Midbrain (tissue), 1 donor: ENCODE measurements at regions not wholly inside any gene's neighbourhood (a gene's known extent, or its start where the extent isn't known, plus 50 kb on each side); places are given as distances from the start of the nearest gene placed in this dataset.
"Not testable (repeated sequence)": the region's sequence is repeated elsewhere in the genome, so short reads cannot be mapped to it uniquely, and the experiment has no call there.

Experiments
- DNase-seq: peaks from one replicate; lab custom pipeline; 2025; lab: John Stamatoyannopoulos, UW

DNA sequence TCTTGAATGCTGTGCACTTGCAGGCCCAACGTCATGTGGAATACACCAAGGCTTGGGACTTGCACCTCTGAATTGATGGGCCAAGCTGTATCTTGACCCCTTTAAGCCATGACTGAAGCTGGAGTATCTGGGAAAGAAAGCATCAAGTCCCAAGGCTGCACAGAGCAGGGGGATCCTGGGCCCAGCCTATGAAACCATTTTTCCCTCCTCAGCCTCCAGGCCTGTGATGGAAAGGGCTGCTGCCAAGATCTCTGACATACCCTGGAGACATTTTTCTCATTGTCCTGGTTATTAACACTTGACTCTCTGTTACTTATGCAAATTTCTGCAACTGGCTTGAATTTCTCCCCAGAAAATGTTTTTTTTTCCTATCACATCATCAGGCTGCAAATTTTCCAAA is 174.0 kb upstream of the SNX2 start:
- no peak for DNase-seq

DNA sequence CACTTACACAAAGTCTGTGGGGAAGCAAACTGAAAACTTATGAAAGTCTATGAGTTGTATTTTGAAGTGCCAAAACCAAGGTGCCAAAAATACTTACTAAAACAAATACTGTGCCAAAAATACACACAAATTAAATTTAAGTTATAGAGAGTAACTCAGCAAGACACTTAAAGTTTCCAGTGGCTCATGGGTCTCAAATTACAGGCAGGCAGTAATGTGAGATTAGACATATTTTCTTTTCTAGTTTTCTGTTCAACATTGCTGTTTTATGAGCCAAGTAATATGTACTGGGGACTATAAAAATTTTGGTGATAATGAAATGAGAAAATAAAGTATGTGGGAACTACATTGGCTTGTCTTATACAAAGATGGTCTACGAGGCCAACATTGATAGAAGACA is 172.2 kb upstream of the SNX2 start:
- no peak for DNase-seq

DNA sequence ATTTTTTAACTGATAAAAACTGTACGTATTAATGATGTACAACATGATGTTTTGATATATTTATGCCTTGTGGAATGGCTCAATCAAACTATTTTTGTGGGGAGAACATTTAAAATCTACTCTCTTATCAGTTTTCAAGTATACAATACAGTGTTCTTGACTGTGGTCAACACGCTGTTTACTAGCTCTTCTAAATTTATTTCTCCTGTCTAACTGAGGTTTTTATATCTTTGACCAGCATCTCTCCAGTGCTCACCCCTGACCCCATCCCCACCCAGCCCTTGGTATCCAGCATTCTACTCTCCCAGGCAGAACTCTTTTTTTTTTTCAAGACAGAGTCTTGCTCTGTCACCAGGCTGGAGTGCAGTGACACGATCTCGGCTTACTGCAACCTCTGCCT is 169.6 kb upstream of the SNX2 start:
- no peak for DNase-seq

DNA sequence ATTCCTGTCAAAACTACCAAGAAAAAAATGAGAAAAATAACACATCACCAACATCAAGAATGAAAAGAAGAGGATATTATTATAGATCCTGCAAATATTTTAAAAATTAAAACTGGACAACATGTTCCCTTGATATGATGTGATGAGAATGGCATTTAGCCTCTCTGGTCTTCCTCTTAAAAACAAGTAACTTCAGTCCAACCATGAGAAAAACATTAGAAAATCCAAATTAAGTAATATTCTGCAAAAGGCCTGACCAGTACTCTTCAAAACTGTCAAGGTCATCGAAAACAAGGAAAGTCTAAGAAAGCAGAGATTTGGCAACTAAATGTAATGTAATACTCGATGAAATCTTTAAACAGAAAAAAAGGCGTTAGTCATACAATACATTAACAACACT is 167.1 kb upstream of the SNX2 start:
- DNase-seq, result no peak

DNA sequence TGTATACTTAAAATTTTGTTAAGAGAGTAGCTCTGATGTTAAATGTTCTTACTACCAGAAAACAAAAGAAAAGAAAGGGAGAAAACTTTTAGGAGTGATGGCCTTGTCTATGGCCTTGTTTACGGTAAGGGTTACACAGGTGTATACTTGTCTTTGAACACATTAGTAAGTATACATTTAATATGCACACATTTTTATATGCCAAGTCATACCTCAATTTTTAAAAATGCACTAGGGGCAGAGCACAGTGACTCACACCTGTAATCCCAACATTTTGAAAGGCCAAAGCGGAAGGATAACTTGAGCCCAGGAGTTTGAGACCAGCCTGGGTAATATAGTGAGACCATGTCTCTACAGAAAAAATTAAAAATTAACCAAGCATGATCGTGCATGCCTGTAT is 166.7 kb upstream of the SNX2 start:
- no peak for DNase-seq

DNA sequence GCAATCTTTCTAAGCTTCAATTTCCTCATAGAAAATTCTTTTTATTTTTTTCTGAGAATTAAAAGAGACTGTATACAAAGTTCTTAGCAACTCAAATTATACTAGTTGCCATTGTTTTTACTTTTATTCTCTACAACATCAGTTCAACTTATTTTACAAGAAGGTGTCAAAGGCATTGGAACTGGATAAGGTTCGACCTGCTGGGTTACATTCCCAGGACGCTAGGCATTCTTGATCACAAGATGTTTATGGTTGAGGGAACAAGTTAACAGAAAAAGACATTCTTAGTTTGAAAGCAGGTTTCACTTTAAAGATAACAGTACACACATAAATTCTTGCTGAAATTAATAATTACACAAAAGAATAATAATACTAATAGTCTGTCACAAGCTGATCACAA is 163.5 kb upstream of the SNX2 start:
- DNase-seq, result no peak

DNA sequence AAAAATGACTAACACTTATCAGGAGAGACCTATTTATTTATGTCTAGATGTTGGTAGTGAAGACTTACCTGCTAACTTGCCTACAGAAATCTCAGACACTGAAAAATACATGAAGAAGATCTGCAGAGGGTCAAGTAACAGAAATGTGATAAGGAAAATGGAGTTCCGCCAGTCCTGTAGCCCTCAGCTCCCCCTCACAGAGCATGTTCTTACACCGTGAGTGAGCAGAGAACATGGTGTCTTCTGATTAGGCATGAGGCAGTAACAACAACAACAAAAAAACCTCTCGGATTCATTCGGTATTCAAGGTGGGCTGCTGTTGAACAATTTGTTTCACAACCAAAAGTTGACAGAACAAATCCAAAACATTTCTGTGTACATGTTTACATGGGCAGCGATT is 162.0 kb upstream of the SNX2 start:
- no peak for DNase-seq

DNA sequence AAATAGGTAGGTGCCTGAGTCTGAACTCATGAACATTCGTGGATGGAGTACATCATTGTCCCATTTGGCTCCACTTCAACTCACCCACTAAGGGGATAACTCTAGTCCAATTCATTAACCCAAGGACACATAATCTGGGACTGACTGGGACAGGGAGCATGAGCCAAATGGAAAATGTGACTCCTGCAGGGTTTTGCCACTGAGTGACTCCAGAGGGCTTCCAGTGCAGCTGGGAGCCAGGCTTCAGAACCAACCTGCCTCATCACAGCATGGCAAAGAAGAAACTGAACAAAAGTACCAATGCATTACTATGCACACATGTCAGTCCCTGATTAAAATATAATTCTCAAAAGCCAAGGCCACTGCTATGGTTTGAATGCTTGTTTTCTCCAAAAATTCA is 159.7 kb upstream of the SNX2 start:
- DNase-seq, result no peak

DNA sequence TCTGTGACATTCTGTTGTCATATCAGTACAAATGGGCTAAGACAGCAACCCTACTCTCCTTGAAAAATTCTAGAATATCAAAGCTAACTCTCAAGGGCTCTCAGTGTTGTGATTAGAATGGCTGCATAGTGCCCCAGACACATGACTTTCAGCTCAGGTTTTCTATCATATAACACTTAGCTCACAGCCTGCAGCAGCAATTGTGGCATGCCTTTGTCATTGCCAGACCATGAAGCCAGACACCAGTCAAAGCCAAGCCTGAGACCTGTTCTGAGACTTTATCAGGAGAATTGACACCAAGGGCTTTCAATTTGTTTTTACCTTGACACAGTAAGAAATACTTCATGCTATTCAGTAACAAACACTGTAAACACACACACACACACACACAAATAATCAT is 159.0 kb upstream of the SNX2 start:
- no peak for DNase-seq

DNA sequence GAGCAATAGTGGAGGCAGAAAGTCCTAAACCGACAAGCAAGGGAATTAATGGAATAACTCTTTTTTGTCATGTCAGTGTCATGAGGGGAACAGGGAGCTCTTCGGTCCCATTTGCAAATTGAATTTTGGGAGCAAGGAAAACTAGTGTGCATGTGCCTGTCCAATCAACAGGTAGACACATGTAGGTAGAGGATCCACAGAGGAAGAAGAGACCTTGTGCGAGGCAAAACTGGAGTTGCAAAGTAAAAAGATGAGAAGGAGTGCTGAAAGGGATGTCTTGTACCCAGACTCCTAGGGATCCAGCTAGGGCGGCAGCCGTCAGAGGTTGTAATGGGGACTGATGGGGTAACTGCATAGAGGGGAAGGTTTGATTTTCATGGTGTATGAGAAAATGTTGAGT is 156.8 kb upstream of the SNX2 start:
- not testable (repeated sequence) for DNase-seq

DNA sequence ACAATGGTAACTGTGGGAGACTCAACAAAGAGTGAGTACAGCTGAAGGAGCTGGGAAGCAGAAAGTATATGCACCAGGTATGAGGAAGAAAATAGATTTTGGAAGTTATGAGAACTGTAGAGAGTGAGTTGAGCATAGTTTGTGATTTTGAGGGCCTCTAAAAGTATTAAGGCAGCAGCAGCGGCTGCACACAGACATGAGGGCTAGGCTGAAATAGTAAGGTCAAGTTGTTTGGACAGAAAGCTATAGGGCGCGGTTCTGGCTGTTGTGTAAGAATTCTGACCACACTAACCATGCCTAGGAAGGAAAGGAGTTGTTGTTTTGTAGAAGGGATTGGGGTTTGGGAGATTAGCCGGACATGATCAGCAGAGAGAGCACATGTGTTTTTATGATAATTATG is 154.1 kb upstream of the SNX2 start:
- DNase-seq, result not testable (repeated sequence)

DNA sequence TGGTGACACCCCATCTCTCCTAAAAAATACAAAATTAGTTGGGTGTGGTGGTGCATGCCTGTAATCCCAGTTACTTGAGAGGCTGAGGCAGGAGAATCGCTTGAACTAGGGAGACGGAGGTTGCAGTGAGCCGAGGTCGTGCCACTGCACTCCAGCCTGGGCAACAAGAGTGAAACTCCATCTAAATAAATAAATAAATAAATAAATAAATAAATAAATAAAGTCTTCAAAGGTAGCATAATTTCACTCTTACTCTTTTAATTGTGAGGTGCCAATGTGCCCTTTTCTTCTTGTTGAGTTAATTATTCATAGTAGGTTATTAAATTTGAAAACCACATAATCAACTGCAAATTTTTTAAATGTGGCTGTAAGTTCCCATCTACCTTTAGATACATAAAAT is 146.2 kb upstream of the SNX2 start:
- not testable (repeated sequence) for DNase-seq

DNA sequence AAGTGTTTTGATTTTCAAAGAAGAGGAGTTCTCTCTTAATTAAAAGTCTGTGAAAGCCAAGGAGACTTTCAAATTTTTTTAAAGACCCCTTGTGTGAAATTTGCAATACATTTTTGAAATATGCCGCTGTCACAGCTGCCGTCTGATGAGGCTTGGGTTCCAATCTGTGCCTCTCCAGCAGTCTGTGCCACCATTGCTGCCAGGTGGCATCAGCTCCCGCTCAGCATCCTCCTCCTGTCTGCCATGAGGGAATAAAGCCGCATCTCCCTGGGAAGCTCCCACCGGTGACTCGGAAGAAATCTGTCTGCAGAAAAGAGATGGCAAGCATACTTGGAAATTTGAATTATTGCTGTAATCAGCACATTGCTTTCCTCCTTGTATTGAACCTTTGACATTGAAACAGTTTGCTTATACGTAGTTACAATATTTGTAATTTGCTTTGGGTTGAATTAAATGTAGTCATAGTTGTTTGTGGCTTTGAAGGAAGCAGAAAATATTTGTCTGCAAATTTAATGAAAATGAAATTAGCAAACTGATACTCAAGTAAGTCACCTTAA is 145.7 kb upstream of the SNX2 start:
- no peak for DNase-seq

DNA sequence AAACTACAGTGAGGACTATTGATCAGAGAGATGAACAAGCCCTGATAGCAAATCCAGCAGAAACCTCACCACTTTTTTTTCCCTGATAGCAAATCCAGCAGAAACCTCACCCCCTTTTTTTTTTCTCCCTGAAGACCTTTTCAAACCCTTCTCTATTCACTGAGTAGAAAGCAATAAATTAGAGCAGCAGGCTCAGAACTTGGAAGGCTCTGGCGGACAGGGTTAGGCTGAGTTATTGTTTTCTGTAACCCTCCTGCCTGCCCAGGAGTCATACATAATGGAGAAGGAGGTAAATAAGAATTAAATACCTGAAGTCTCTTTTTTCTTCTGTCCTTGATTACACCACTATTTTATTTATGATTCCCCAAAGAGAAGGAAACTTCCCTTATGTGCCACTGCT is 136.3 kb upstream of the SNX2 start:
- no peak for DNase-seq

DNA sequence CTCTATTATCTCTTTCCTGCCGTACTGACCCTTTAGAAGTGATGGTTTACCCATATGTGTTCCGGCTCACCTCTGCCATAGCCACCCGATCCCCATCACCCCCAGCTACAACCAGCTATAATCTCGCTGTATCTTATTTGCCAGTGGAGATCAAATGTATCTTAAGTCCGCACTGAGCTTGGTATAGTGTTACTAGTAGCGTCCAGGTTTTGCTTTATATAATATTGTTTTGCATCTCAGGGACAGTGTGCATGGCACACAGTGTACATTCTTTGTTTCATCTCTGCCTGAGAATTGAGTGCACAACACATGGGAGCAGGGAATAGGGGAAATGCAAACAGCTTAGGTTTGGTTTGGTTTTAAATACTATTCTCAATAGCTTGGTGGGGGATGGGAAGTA is 135.8 kb upstream of the SNX2 start:
- DNase-seq, result no peak

DNA sequence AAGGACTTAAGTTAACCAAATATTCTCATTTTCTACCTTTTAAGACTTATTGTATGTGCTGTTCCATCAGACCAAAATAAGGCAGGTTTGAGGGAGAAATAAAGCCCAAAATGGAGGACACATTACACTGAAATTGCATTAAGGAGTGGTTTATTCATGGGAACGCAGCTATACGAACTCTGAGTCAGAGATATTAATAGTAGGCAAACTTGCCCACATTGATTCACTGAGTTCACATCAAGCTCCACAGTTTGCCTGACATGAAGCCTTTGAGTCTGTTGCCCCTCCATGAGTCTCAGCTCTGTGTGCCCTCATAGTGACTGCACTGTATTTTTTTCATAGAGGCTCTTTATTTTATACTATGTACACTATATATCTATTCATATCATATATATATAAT is 135.0 kb upstream of the SNX2 start:
- no peak for DNase-seq

DNA sequence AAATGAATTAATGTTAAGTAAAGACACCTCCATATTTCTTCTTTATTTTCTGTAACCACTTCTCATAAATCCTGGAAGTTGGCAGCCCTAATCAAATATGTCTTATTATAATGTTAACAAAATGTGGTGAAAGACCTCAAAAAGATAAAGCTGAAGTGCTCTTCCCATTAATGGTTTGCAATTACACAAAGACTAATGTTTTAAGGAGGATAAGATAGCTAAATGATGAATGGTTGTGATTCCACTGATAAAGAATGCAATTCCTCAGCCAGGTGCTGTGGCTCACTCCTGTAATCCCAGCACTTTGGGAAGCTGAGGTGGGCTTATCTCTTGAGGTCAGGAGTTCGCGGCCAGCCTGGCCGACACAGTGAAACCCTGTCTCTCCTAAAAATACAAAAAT is 125.8 kb upstream of the SNX2 start:
- DNase-seq, result no peak

DNA sequence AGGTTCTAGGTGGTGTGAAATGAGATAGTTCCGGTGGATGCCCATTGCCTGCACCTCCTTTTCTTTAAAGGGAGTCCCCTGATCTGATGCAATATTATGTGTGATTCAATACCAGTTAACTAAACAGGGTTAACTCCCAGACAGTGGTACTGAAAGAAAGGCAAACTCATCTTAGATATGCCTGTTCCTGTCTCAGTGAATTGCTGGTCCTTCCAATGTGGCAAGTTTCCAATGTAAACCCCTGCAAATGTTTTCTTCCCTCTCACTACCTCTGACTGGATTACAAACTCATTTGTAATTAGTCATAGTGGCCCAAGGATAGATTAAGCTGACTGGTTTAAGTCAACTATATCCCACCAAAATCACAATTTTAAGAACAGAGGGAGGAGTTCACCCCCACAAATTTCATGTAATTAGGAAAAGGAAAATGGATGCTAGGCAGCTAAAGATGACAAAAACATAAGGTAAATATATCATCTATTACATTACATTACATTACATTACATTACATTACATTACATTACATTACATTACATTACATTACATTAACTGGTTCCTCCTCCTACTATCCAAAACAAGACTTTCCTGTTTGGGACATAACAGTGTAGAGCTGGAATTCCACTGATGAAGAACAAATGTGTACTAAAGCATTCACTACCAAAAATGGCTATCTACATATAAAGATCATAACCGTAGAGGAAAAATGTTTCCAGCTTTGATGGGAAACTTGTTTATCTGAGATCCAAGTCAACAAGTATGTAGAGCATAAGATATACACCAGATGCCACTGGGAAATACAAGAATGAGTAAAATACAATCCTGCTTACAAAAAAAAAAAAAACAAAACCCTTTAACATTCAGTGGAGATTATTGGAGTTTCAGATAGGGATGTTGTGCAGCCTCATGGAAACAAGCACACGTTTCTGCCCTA is 121.5 kb upstream of the SNX2 start:
- DNase-seq, result no peak

DNA sequence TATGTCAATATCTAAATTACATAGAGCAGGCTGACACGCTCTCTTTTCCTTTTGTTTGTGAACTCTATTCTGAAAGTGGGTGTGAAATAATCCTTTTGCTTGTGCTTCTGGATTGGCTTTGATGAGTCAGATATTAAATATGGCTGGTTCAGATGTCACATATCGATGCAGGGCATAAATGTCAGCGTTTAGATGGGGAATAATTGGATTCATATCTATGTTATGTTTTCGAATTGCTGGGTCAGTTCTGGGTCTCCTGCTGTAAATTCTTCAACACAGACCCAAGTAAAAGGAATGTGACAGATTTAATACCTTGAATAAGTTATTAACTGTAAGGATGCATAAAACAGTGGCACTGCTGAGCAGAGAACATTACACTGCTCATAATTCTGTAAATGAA is 118.7 kb upstream of the SNX2 start:
- no peak for DNase-seq

DNA sequence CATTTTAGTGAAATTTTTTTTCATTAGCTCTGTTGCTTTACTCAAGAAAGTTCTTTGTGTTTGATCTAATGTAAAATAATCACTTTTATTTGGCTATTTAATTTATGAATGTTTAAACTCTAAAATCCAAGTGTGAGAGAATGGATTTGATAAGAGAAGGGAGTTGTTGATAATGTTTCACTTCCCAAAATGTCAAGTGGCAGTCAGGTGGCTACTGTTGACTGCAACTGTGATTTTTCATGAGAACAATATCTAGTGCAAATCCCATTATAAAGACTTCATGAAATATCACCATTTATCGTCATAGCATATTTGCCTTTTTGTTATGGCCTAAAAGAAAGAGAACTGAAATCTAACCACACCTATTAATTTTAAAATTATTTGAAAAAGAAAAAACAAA is 118.3 kb upstream of the SNX2 start:
- DNase-seq, result no peak

DNA sequence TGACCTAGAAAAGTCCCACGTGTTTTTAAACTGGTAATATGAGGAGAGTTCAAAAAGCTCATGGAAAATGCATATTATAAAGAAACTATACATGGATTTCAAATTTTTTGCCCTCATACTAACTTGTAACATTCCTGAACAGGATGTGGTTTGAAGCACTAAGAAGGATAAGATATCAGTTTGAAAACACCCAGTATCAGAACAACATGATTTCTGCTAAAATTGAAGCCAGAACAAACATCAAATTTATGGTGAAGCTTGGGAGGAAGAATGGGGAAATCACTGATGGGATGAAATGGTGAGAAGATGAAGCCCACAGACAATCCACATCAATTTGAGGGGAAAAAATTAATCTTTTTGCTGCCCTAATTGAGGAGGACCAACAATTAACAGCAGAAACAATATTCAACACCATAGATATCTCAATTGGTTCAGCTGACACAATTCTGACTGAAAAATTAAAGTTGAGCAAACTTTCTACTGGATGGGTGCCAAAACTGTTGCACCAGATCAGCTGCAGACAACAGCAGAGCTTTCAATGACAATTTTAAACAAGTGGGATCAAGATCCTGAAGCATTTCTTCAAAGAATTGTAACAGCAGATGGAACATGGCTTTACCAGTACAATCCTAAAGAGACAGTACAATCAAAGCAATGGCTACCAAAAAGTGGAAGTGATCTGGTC is 113.2 kb upstream of the SNX2 start:
- DNase-seq, result no peak

DNA sequence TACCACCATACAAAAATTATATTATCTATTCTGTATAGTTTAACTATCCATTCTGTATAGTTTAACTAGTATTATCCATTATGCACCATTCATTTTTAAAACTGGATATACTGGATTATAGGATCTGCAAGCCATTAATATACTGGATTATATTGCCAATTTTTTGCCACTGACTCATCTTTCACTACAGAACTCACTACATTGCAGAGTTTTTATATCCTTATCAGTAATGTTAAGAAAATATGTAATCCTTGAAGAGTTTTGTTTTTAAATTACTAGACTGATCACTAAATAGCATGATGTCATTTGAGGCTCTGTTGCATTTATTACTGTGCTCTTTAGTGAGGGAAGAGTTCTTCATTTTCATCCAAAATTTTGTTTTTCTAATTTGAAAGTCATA is 109.8 kb upstream of the SNX2 start:
- no peak for DNase-seq

DNA sequence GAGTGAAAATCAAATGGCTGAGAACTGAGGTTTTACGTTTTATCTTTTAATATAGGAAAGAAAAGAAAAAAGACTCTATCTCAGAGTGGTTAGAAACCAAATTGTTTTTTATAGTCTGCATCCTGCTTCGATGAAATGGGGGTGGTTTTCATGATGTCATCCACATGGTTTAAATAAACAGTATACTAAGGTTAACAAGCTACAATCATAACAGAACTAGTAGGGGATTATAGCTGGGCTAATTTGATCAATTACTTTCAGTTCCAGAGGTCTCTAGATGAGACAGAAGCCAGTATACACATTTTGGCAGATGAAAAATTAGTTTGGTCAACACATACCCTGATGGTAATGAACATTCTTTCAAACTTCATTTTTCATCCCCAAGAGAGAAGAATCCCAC is 106.3 kb upstream of the SNX2 start:
- DNase-seq, result no peak
